Suprapubic skin (tissue), 4 donors: ENCODE measurements at regions not wholly inside any gene's neighbourhood (a gene's known extent, or its start where the extent isn't known, plus 50 kb on each side); places are given as distances from the start of the nearest gene placed in this dataset.

Experiments
- CTCF ChIP-seq, 2 donors: fragments of 200-600 bp in 1 of 2; fragments of 450-650 bp in 1 of 2; sonication (generic) in 1 of 2; IDR thresholded peaks; one replicate each; pipeline ENCODE4 v1.5.1; 2016 to 2019; ENCODE audit warnings: antibody characterized with exemption in 2 of 2, mild to moderate bottlenecking in 1 of 2, moderate library complexity in 1 of 2
- POLR2A ChIP-seq, 2 donors: fragments of 450-650 bp; IDR thresholded peaks; one replicate each; pipeline ENCODE4 v1.6.1; 2017; ENCODE audit warnings: antibody characterized with exemption in 2 of 2, mild to moderate bottlenecking in 2 of 2, moderate library complexity in 2 of 2
- POLR2AphosphoS5 ChIP-seq, 3 donors: sonication (generic); formaldehyde crosslinking; IDR thresholded peaks; one replicate each; pipeline ENCODE4 v1.6.1; 2017; ENCODE audit warnings: antibody characterized with exemption in 3 of 3

DNA sequence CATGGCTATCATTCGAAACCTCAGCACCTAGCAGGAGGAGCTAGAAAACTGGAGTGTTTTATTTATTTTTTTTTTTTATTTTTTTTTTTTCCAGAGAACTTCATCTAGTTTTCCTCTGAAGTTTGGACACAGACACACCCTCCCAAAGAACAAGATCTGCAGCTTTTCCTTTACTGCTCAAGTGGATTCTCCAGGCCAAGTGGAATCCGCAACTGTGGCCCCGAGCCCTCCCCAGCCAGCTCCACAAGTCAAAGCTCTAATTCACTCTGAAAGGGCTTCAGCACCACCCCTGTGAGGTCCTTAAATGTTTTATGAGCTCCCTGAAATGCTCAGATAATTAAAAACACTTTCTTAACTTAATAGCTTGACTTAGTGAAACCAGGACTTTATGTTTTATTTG, 332.1 kb upstream of the DYNLRB2 start:
- TF ChIP-seq POLR2AphosphoS5 (IDR thresholded peaks at IDR 0.05) (no peak), CTCF (IDR thresholded peaks at IDR 0.05) (no peak), POLR2A (IDR thresholded peaks at IDR 0.05) (no peak)
